NCI-H82 (cell line): ENCODE measurements at regions not wholly inside any gene's neighbourhood (a gene's known extent, or its start where the extent isn't known, plus 50 kb on each side); places are given as distances from the start of the nearest gene placed in this dataset.

Source experiments
- DNase-seq: peaks from one replicate; lab custom pipeline; 2025; lab: John Stamatoyannopoulos, UW

DNA sequence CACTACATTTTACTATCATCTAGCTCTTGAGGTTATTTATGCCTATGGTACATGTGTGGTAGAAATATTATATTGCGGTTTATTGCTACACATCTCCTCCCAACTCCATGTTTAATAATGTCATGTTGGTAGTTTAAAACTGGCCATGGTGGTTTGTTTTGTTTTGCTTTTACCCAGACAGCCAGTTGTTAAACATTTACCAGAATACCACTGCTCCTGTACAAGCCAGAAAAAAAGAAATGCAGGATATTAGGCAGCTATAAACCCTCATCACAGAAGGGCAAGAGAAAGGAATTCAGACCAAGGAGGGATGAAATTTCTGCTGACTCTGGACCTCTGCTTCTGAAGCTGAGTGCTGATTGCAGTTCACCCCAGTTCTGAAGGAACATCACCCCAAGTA lies 451.8 kb upstream of the IL12A start:
- no peak for DNase-seq

GRCh38 chr3:159538507-159538906 lies 450.1 kb upstream of the IL12A start:
- DNase-seq: no peak

DNA sequence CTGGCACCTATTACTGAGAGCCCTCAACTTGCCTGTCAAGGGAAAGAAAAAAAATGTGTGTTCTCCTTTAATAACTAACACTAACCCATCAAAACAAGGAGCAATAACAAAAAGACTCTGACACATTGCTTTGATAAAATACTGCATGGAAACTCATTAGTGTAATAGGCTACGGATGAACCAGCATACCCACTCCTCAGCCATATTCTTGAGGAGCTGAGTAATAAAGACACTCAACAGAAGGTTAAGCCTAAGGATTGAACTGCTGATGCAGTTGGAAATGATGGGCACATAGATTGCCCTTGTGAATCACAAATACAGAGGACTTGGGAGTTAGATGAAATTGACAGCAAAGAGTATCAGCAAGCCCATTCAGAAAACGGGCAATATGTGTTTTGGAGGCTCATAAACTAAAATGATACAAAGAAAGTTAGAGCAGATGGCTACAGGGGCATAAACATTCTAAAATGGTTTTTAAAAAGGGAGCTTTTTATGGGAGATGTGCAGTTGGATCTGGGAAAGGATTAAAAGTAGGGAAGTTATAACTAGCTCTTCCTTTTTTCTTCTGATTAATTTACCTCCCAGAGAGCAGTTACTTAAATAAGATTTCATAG lies 447.6 kb upstream of the IL12A start:
- DNase-seq: no peak

- no peak for DNase-seq
These were observed 439.8 kb upstream of the IL12A start for GRCh38 chr3:159548675-159549335.

DNA sequence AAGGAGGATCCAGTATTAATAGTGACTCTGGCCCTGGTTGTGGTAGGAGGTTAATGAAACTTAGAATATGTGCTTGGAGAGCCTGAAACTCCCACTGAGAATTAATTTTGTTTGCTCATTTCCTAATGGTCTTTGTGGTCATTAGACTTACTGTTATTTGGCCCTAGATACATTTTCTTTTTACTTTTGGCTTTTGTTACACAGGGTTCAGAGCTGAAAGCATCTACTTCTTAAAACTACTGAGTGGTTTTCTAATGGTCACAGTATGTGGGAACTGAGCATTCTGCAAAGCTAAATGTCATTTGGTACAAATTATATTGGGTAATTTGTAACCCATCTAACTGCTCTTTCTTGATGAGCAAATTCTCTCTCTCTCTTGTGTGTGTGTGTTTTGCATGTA lies 433.4 kb upstream of the IL12A start:
- no peak for DNase-seq

DNA sequence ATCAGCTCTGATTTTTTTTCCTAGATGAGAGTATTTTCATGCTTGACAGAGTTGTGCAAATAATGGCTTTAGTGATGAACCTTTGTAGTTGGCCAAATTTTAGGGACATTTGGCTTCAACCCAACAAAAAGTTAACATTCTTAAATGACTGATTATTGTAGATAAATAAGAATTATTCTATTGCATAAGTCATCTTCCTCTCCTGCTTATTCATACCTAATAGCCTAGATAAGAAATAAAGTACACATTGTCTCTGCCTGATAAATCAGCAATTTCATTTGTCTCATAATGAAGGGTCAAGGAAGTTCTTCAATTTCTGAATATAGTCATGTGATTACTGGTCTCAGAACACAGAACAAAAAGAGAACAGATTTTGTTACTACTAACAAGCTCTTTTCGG lies 428.9 kb upstream of the IL12A start:
- DNase-seq: no peak

GRCh38 chr3:159560214-159560979 lies 428.2 kb upstream of the IL12A start:
- no peak for DNase-seq

DNA sequence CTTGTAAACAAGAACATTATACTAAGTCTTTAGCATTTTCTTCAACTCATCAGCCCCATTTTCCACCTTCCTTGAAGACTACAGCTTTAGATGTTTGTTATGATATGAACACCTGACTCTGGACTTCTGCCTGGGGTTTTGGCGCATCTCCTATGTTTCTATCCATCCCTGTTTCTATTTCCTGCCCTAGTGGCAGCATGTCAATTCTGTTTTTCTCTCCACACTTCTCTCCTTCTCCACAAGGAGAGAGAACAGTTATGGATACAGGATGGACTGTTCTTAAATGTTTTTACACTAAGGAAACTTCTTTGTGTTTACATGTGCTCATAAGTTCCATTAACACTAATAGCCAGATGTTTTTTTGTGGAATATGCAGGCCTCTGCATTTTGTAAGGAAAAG lies 423.3 kb upstream of the IL12A start:
- DNase-seq: no peak

DNA sequence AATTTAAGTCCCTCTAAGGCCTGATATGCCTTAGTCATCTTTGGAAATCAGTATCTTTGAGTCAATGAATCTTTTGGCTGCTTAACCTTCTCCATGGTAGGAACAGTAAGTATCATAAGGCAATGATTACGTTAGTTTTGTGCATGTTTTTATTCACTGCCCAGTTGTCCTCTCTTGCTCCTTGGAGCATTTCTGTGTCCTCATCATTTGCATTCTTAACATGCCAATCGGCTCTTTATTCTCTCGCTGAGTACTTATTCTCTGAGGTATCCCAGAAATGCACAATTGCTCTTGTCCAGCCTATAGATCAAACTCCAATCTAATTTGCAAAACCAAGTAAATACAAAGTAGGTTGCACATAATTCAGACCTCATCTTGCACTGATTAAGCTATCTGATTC lies 405.0 kb upstream of the IL12A start:
- no peak for DNase-seq

GRCh38 chr3:159584421-159584820 lies 404.2 kb upstream of the IL12A start:
- no peak for DNase-seq

GRCh38 chr3:159586571-159587202 lies 401.9 kb upstream of the IL12A start:
- DNase-seq: peak; percentile 80

GRCh38 chr3:159593927-159594605 lies 394.6 kb upstream of the IL12A start:
- DNase-seq: no peak

GRCh38 chr3:159600291-159600690 lies 388.3 kb upstream of the IL12A start:
- no peak for DNase-seq

GRCh38 chr3:159604151-159604581 lies 384.5 kb upstream of the IL12A start:
- no peak for DNase-seq

- no peak for DNase-seq
These were observed 383.5 kb upstream of the IL12A start for GRCh38 chr3:159605101-159605500.

- DNase-seq: no peak
These were observed 382.9 kb upstream of the IL12A start for GRCh38 chr3:159605776-159606175.

DNA sequence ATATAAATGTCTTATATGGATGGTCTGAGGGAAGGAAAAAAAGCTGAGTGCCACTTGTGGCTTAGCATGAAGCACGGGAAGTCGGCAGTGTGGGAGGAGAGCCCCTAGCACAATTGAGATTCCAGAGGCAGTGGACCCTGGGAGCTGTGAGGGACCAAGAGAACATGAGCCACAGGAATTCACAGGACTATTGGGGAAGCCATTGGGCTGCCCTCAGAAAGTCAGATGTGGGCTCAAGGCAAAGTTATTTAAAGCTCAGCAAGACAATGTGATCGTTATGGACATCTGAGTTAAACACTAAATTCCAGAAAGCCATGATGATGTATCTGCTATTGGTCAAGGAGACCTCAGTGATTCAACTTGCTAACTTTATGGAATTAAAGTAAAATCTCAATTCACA lies 380.8 kb upstream of the IL12A start:
- no peak for DNase-seq

DNA sequence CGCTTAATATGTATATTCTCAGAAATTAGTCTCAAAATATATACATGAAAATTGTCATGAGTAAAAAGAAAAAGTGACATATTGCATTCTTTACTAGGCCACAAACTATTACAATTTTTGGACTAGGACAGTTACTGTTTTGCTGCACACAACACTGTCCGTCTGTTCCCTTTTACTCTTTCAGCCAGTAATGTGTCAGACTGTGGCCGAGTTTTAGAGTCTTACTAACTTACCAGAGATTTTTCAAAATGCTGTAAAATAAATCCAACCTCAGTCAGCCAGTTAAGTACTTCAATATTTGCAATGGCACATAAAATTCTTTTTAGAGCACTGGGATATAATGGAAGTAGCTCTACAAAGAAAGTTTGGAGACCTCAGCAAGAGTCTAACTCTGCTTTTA lies 380.3 kb upstream of the IL12A start:
- DNase-seq: no peak

DNA sequence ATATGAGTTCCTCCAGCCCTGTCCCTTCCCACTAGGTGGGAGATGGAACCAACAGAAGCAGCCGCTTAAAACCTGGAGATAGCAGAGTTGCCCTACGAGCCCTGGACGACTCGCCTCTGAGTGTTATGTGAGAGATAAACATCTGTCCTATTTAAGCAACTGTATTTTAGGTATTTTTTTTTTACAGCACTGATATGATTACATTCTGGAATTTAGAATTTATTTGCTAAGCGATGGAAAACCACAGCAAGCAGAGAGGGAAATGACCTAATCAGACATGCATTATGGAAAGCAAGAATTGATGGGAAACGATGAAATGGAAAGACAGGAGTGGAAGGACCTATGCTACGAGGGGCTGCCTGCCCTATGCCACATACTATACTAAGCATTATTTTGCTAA lies 379.0 kb upstream of the IL12A start:
- no peak for DNase-seq

- DNase-seq: peak; percentile 42
These were observed 372.3 kb upstream of the IL12A start for GRCh38 chr3:159616234-159616825.

DNA sequence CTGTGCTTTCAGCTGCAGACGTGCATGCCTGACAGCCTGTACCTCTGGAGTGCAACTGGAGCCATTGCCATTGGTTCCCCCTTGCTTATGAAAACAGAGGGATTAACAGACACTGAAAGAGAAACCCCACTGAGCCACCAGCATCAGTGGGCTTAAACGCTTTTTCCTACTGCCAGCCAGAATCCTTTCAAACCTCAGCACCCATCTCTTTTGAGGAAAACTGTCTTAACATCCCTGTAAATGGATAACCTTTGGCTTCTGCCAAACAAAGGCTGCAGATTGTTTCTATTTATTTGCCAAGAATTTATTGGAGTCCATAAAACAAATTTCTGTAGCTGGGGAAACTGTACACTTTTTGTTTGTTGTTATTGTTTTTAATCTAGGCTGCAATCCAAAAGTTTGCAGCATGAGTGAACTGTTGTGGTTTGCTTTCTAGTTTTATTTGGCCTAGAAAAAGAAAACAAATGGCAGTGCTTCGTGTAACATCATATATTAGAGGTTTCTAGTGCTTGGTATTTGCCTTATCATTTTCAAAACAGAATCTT lies 369.2 kb upstream of the IL12A start:
- DNase-seq: peak; percentile 71

GRCh38 chr3:159620281-159620680 lies 368.4 kb upstream of the IL12A start:
- no peak for DNase-seq
